IMR-90 (cell line): ENCODE measurements at regions not wholly inside any gene's neighbourhood (a gene's known extent, or its start where the extent isn't known, plus 50 kb on each side); places are given as distances from the start of the nearest gene placed in this dataset.

Experiments
- ATAC-seq: fragments of 200-7000 bp; cut with Tn5 transposase; 2 replicates; pipeline ENCODE4 v1.9.1; 2020; ENCODE audit warnings: low read depth, mild to moderate bottlenecking, moderate library complexity
- BruUV-seq: library from RNA; stranded (reverse); fragments of 400-500 nt; replicated peaks from 2 replicates; lab custom pipeline; 2021; lab: Mats Ljungman, UMichigan
- CTCF ChIA-PET: fragments of 300-600 bp; formaldehyde crosslinking; extraction: SDS; loops from one replicate; lab custom pipeline; 2021; ENCODE audit warnings: antibody characterized with exemption; lab: Yijun Ruan, JAX
- POLR2A ChIA-PET: fragments of 300-600 bp; sonication (Branson Sonifier 250); formaldehyde crosslinking; loops from one replicate; lab custom pipeline; 2022; ENCODE audit warnings: antibody characterized with exemption; ENCODE audit not compliant: unreplicated experiment; lab: Charles Lee
- DNase-seq: peaks from one replicate; pipeline ENCODE4 v3.0.0; 2013
- H2AFZ ChIP-seq: replicated peaks from 2 replicates; pipeline ENCODE3; 2013; ENCODE audit warnings: low read length, mild to moderate bottlenecking; ENCODE audit not compliant: poor library complexity
- H2AK5ac ChIP-seq: 2 replicates; pipeline ENCODE4 v1.6.1; 2013; ENCODE audit warnings: low read depth, low read length, inconsistent platforms
- H2AK9ac ChIP-seq: replicated peaks from 2 replicates; pipeline ENCODE3; 2013; ENCODE audit warnings: mild to moderate bottlenecking, low read depth, low read length, moderate library complexity; ENCODE audit not compliant: poor library complexity
- H2BK120ac ChIP-seq: 2 replicates; pipeline ENCODE4 v1.6.1; 2013; ENCODE audit warnings: low read depth, low read length, inconsistent platforms
- H2BK15ac ChIP-seq: 3 replicates; pipeline ENCODE4 v1.6.1; 2013; ENCODE audit warnings: low read depth, low read length, inconsistent platforms
- H2BK20ac ChIP-seq: 2 replicates; pipeline ENCODE4 v1.6.1; 2013; ENCODE audit warnings: low read depth, mild to moderate bottlenecking, inconsistent platforms, low read length, moderate library complexity
- H2BK5ac ChIP-seq: 2 replicates; pipeline ENCODE4 v1.6.1; 2013; ENCODE audit warnings: mild to moderate bottlenecking, low read depth, low read length, inconsistent platforms; ENCODE audit not compliant: poor library complexity, severe bottlenecking
- H3K14ac ChIP-seq: replicated peaks from 2 replicates; pipeline ENCODE4 v1.6.1; 2013; ENCODE audit warnings: low read depth, low read length, inconsistent platforms
- H3K18ac ChIP-seq: 2 replicates; pipeline ENCODE4 v1.6.1; 2013; ENCODE audit warnings: low read depth, low read length, control low read depth
- H3K23ac ChIP-seq: 2 replicates; pipeline ENCODE4 v1.6.1; 2013; ENCODE audit warnings: low read depth, low read length, inconsistent platforms
- H3K27ac ChIP-seq: 2 replicates; pipeline ENCODE4 v1.5.1; 2013; ENCODE audit warnings: mild to moderate bottlenecking, control low read depth, low read length; ENCODE audit not compliant: insufficient read depth
- H3K27me3 ChIP-seq: 2 replicates; pipeline ENCODE4 v1.6.1; 2013; ENCODE audit warnings: low read length; ENCODE audit not compliant: control insufficient read depth, insufficient read depth
- H3K36me3 ChIP-seq: 2 replicates; pipeline ENCODE4 v1.6.1; 2013; ENCODE audit warnings: low read length, mixed read lengths; ENCODE audit not compliant: control insufficient read depth, insufficient read depth
- H3K4ac ChIP-seq: 2 replicates; pipeline ENCODE4 v1.6.1; 2013; ENCODE audit warnings: low read depth, low read length, inconsistent platforms
- H3K4me1 ChIP-seq: 2 replicates; pipeline ENCODE4 v1.6.1; 2013; ENCODE audit warnings: low read length, mixed read lengths; ENCODE audit not compliant: control insufficient read depth, insufficient read depth
- H3K4me2 ChIP-seq: 2 replicates; pipeline ENCODE4 v1.6.1; 2013; ENCODE audit warnings: low read depth, mild to moderate bottlenecking, control low read depth, low read length, moderate library complexity
- H3K4me3 ChIP-seq: 2 replicates; pipeline ENCODE4 v1.5.1; 2013; ENCODE audit warnings: low read depth, mild to moderate bottlenecking, control low read depth, low read length, moderate library complexity; ENCODE audit not compliant: insufficient read depth
- H3K56ac ChIP-seq: 2 replicates; pipeline ENCODE4 v1.6.1; 2013; ENCODE audit warnings: low read length, inconsistent platforms; ENCODE audit not compliant: insufficient read depth; ENCODE audit errors: extremely low read depth
- H3K79me1 ChIP-seq, 2 experiments: 2 replicates each; pipeline ENCODE4 v1.6.1; 2013; ENCODE audit warnings: low read length in 2 of 2, inconsistent platforms in 1 of 2, low read depth in 1 of 2
- H3K9ac ChIP-seq: 2 replicates; pipeline ENCODE4 v1.6.1; 2013; ENCODE audit warnings: low read depth, low read length, control low read depth
- H3K9me1 ChIP-seq: 2 replicates; pipeline ENCODE4 v1.6.1; 2013; ENCODE audit warnings: low read length, inconsistent platforms; ENCODE audit not compliant: insufficient read depth
- H3K9me3 ChIP-seq: 2 replicates; pipeline ENCODE4 v1.6.1; 2013; ENCODE audit warnings: low read length; ENCODE audit not compliant: control insufficient read depth, insufficient read depth
- H4K20me1 ChIP-seq: 2 replicates; pipeline ENCODE4 v1.6.1; 2013; ENCODE audit warnings: low read length, inconsistent platforms; ENCODE audit not compliant: insufficient read depth
- H4K5ac ChIP-seq: 2 replicates; pipeline ENCODE4 v1.6.1; 2013; ENCODE audit warnings: mild to moderate bottlenecking, low read depth, low read length, control low read depth
- H4K8ac ChIP-seq, 2 experiments: 2 replicates each; pipeline ENCODE4 v1.6.1; 2013; ENCODE audit warnings: low read depth in 2 of 2, low read length in 2 of 2, control low read depth in 1 of 2, inconsistent platforms in 1 of 2
- H4K91ac ChIP-seq: 2 replicates; pipeline ENCODE4 v1.6.1; 2013; ENCODE audit warnings: low read depth, low read length, inconsistent platforms; ENCODE audit not compliant: insufficient read depth
- BHLHE40 ChIP-seq: fragments of 150-350 bp; IDR thresholded peaks from 2 replicates; pipeline ENCODE4 v1.6.1; 2016; ENCODE audit warnings: mild to moderate bottlenecking, low read depth, low read length
- CEBPB ChIP-seq: IDR thresholded peaks from 2 replicates; pipeline ENCODE4 v1.6.1; 2012; ENCODE audit warnings: low read depth, low read length, improper control_type of control experiment
- CHD1 ChIP-seq: IDR thresholded peaks from 2 replicates; pipeline ENCODE4 v1.6.1; 2012; ENCODE audit warnings: low read depth, low read length, improper control_type of control experiment
- ELK1 ChIP-seq: fragments of 150-350 bp; IDR thresholded peaks from 2 replicates; pipeline ENCODE4 v1.6.1; 2016; ENCODE audit warnings: low read depth, mild to moderate bottlenecking, low read length, moderate library complexity, borderline replicate concordance
- FOS ChIP-seq: fragments of 150-350 bp; IDR thresholded peaks from 2 replicates; pipeline ENCODE4 v1.6.1; 2016; ENCODE audit warnings: low read depth, low read length
- MAZ ChIP-seq: IDR thresholded peaks from 2 replicates; pipeline ENCODE4 v1.6.1; 2012; ENCODE audit warnings: low read depth, mild to moderate bottlenecking, low read length, improper control_type of control experiment, moderate library complexity, borderline replicate concordance
- NFE2L2 ChIP-seq: fragments of 150-350 bp; IDR thresholded peaks from 2 replicates; pipeline ENCODE4 v1.6.1; 2016; ENCODE audit warnings: low read depth, mild to moderate bottlenecking, low read length
- POLR2A ChIP-seq: IDR thresholded peaks from 2 replicates; pipeline ENCODE4 v1.6.1; 2012; ENCODE audit warnings: mild to moderate bottlenecking, low read depth, low read length
- RAD21 ChIP-seq: IDR thresholded peaks from 2 replicates; pipeline ENCODE4 v1.6.1; 2012; ENCODE audit warnings: low read length, improper control_type of control experiment
- RCOR1 ChIP-seq: IDR thresholded peaks from 2 replicates; pipeline ENCODE4 v1.6.1; 2012; ENCODE audit warnings: mild to moderate bottlenecking, low read length, improper control_type of control experiment; ENCODE audit not compliant: insufficient replicate concordance
- RFX5 ChIP-seq: IDR thresholded peaks from 2 replicates; pipeline ENCODE4 v1.8.0; 2012; ENCODE audit warnings: low read depth, mild to moderate bottlenecking, low read length, moderate library complexity
- WGBS, 2 experiments: methylation state at CpG; one replicate each; pipeline versions ENCODE4 v1.1.5 to v1.1.7; 2013; ENCODE audit warnings: missing lambda C conversion rate in 2 of 2; ENCODE audit not compliant: insufficient read length in 1 of 2; ENCODE audit errors: extremely low coverage in 2 of 2; 5-methylcytosine and 5-hydroxymethylcytosine counted together
- dilution Hi-C: fragments of 300-500 bp; cut with HindIII; formaldehyde crosslinking; loops from one replicate; pipeline ENCODE4 v1.14.3; 2018; ENCODE audit warnings: low sequenced_read_pairs; ENCODE audit not compliant: unreplicated experiment
- in situ Hi-C: fragments of 300-500 bp; cut with MboI; formaldehyde crosslinking; loops from 3 replicates; pipeline ENCODE4 v1.14.3; 2019; ENCODE audit warnings: low sequenced_read_pairs, inconsistent platforms, mixed read lengths
- intact Hi-C: fragments of 100-400 bp; cut with micrococcal nuclease; formaldehyde crosslinking; loops from 2 replicates; pipeline ENCODE4 v1.10.0; 2022
- TF ChIP-seq, protein P1 (sequence below): conservative IDR thresholded peaks from 2 replicates; pipeline ENCODE4 v1.5.1; 2012; ENCODE audit warnings: mild to moderate bottlenecking, low read depth, low read length, improper control_type of control experiment
- TF ChIP-seq, protein P2 (sequence below): fragments of 150-350 bp; IDR thresholded peaks from 2 replicates; pipeline ENCODE4 v1.6.1; 2017; ENCODE audit warnings: mild to moderate bottlenecking, antibody characterized with exemption, low read length, low read depth

GRCh38 chr2:145822892-145823534, 1303.1 kb upstream of the ZEB2 start:
- no peak overlapping the region for H3K14ac ChIP-seq
- no peak overlapping the region for H2BK15ac ChIP-seq
- no peak overlapping the region for H3K4me3 ChIP-seq
- no peak for ATAC-seq
- dilution Hi-C loops, result no loop called here
- DNase-seq, result no peak
- H2BK120ac ChIP-seq, result no peak overlapping the region
- no peak overlapping the region for H3K9ac ChIP-seq
- H3K9me1 ChIP-seq, result no peaks in the 10 kb centered on the region
- H3K4me2 ChIP-seq, result no peak overlapping the region
- no peak overlapping the region for H4K5ac ChIP-seq
- no peak overlapping the region for H4K8ac ChIP-seq
- H2AK9ac ChIP-seq, result no peak overlapping the region
- no peak overlapping the region for H3K56ac ChIP-seq
- H2BK5ac ChIP-seq, result no peak overlapping the region
- WGBS, 2 experiments, result 20% methylated on average over 1 of the region's 2 CpGs; no CpG with 5 or more reads in 1 of the 2 experiments
- H2BK20ac ChIP-seq, result no peak overlapping the region
- H3K27ac ChIP-seq, result no peak overlapping the region
- TF ChIP-seq BHLHE40 (no peak), ELK1 (no peak), RFX5 (no peak), NFE2L2 (no peak), MAZ (no peak), CHD1 (no peak), CEBPB (no peak), FOS (no peak), POLR2A (no peak), RAD21 (no peak), RCOR1 (no peak)
- TF ChIP-seq, protein P1, sequence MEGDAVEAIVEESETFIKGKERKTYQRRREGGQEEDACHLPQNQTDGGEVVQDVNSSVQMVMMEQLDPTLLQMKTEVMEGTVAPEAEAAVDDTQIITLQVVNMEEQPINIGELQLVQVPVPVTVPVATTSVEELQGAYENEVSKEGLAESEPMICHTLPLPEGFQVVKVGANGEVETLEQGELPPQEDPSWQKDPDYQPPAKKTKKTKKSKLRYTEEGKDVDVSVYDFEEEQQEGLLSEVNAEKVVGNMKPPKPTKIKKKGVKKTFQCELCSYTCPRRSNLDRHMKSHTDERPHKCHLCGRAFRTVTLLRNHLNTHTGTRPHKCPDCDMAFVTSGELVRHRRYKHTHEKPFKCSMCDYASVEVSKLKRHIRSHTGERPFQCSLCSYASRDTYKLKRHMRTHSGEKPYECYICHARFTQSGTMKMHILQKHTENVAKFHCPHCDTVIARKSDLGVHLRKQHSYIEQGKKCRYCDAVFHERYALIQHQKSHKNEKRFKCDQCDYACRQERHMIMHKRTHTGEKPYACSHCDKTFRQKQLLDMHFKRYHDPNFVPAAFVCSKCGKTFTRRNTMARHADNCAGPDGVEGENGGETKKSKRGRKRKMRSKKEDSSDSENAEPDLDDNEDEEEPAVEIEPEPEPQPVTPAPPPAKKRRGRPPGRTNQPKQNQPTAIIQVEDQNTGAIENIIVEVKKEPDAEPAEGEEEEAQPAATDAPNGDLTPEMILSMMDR, result no peak
- TF ChIP-seq, protein P2, sequence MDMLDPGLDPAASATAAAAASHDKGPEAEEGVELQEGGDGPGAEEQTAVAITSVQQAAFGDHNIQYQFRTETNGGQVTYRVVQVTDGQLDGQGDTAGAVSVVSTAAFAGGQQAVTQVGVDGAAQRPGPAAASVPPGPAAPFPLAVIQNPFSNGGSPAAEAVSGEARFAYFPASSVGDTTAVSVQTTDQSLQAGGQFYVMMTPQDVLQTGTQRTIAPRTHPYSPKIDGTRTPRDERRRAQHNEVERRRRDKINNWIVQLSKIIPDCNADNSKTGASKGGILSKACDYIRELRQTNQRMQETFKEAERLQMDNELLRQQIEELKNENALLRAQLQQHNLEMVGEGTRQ, result no peak
- in situ Hi-C loops, result no loop called here
- no peak overlapping the region for H2AK5ac ChIP-seq
- ChIA-PET CTCF (interaction anchor here (0.6 kb wide), 1 partner anchor 59 kb away, joined by 4 read pairs; no protein-coding TSS in a partner anchor), POLR2A (no interaction called here)
- no peak overlapping the region for H4K91ac ChIP-seq
- H4K20me1 ChIP-seq, result no peaks in the 10 kb centered on the region
- BruUV-seq, result no TSS peak
- no peak overlapping the region for H3K4ac ChIP-seq
- H3K27me3 ChIP-seq, result no peaks in the 10 kb centered on the region
- intact Hi-C loops, result no loop called here
- H3K9me3 ChIP-seq, result no peaks in the 10 kb centered on the region
- H3K36me3 ChIP-seq, result no peaks in the 10 kb centered on the region
- no peak overlapping the region for H3K23ac ChIP-seq
- H3K18ac ChIP-seq, result no peak overlapping the region
- H2AFZ ChIP-seq, result no peak overlapping the region
- H3K79me1 ChIP-seq, result no peaks in the 10 kb centered on the region
- no peaks in the 10 kb centered on the region for H3K4me1 ChIP-seq
